ENCODE measurements at regions not wholly inside any gene's neighbourhood (a gene's known extent, or its start where the extent isn't known, plus 50 kb on each side); places are given as distances from the start of the nearest gene placed in this dataset.
"Not testable (repeated sequence)": the region's sequence is repeated elsewhere in the genome, so short reads cannot be mapped to it uniquely, and the experiment has no call there.

- H3K4me2 ChIP-seq (ENCODE audit: insufficient read depth, low read length); H4K20me1 ChIP-seq (replicated peaks; ENCODE audit: control insufficient read depth, insufficient read depth, low read length); H3K79me2 ChIP-seq (ENCODE audit: control insufficient read depth, insufficient read depth, low read length); H3K27me3 ChIP-seq (ENCODE audit: control insufficient read depth in 2 of 2, insufficient read depth in 2 of 2, low read length in 2 of 2); H3K9ac ChIP-seq (ENCODE audit: insufficient read depth in 1 of 2, low read depth in 2 of 2, low read length in 2 of 2); BruUV-seq (replicated peaks); H3K27ac ChIP-seq (ENCODE audit: extremely low read depth, low read depth, low read length); H2AFZ ChIP-seq (ENCODE audit: low read depth, low read length); H3K4me3 ChIP-seq; DNase-seq (ENCODE audit: extremely low read depth in 1 of 4, low spot score in 3 of 4); intact Hi-C loops (cut with micrococcal nuclease); H3K9me1 ChIP-seq (ENCODE audit: control insufficient read depth, insufficient read depth, low read length); in situ Hi-C loops (cut with MboI); H3K36me3 ChIP-seq (ENCODE audit: control insufficient read depth, insufficient read depth, low read length); CTCF ChIA-PET (ENCODE audit: low intra/inter-chr PET ratio); H3K9me3 ChIP-seq (replicated peaks; ENCODE audit: control insufficient read depth, insufficient read depth, low read depth, low read length); ATAC-seq; H3K4me1 ChIP-seq (replicated peaks in 1 of 2; ENCODE audit: control insufficient read depth in 2 of 2, insufficient read depth in 2 of 2, low read length in 2 of 2); POLR2A ChIA-PET: not testable (repeated sequence)
- 2% methylated on average over 4 of the region's 4 CpGs for WGBS (ENCODE audit: insufficient coverage, low coverage, missing lambda C conversion rate)
- peak; percentile 19 for FAIRE-seq
These were observed 110.4 kb upstream of the RGS1 start for GRCh38 chr1:192465221-192465620.

DNA sequence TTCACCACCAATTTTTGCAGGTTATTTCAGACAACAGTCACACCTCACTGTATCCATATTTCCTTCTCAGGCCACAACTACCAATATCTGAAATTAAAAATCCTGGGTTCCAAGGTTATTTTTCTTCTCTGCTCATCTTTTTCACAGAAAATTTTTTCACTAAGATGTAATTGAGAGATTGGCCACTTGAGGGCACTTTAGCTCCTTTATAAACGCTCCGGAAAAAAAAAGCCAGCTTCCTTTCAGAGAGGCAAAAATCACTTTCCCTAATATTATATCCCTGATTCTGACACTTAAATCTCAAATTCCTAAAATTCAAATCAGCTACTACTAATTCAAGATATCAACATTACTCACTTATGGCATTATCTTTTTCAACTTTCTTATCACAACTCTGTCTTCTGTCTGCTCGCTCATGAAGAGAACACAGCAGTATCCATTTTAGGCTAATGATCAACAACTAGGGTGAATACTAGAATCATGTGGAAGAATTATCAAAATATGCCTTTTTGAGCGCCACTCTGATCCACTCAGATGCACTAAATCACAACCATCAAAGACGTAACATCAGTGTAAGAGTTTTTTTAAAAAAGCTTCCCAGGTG lies 101.4 kb upstream of the RGS1 start:
- Histone ChIP-seq H4K20me1 (replicated peaks; ENCODE audit: control insufficient read depth, insufficient read depth, low read length) (no peaks in the 10 kb centered on the region), H3K27me3 (ENCODE audit: control insufficient read depth in 2 of 2, insufficient read depth in 2 of 2, low read length in 2 of 2) (no peaks in the 10 kb centered on the region), H3K27ac (ENCODE audit: extremely low read depth, low read depth, low read length) (no peak overlapping the region), H3K4me3 (no peak overlapping the region), H2AFZ (ENCODE audit: low read depth, low read length) (no peak overlapping the region), H3K79me2 (ENCODE audit: control insufficient read depth, insufficient read depth, low read length) (no peaks in the 10 kb centered on the region), H3K4me2 (ENCODE audit: insufficient read depth, low read length) (no peak overlapping the region), H3K9ac (ENCODE audit: insufficient read depth in 1 of 2, low read depth in 2 of 2, low read length in 2 of 2) (no peak overlapping the region), H3K9me1 (ENCODE audit: control insufficient read depth, insufficient read depth, low read length) (no peaks in the 10 kb centered on the region), H3K4me1 (replicated peaks in 1 of 2; ENCODE audit: control insufficient read depth in 2 of 2, insufficient read depth in 2 of 2, low read length in 2 of 2) (no peaks in the 10 kb centered on the region; a peak in 2 of 5 replicates), H3K36me3 (ENCODE audit: control insufficient read depth, insufficient read depth, low read length) (no peaks in the 10 kb centered on the region), H3K9me3 (replicated peaks; ENCODE audit: control insufficient read depth, insufficient read depth, low read depth, low read length) (no peaks in the 10 kb centered on the region)
- intact Hi-C loops (cut with micrococcal nuclease) = loop anchor here (1.0 kb wide), 1 partner anchor 136 kb away; no protein-coding TSS in a partner anchor
- ATAC-seq = peak; percentile 23; the same call in 1 of the 3 replicates
- 24% methylated on average over 5 of the region's 5 CpGs for WGBS (ENCODE audit: insufficient coverage, low coverage, missing lambda C conversion rate)
- TF ChIP-seq GABPA (tag; conservative IDR thresholded peaks at IDR 0.05; ENCODE audit: low read depth) (0 out of 2 replicates have a peak, but pooled peaks have one; percentile 25), ZNF766 (CRISPR knock-in tag; conservative IDR thresholded peaks at IDR 0.05) (no peak), ZNF184 (CRISPR knock-in tag; IDR thresholded peaks at IDR 0.05) (no peak), SNIP1 (IDR thresholded peaks at IDR 0.05; ENCODE audit: low read depth) (no peak), ZNF384 (IDR thresholded peaks at IDR 0.05; ENCODE audit: low read depth, low read length) (peak; percentile 90), SMC3 (conservative IDR thresholded peaks at IDR 0.05; ENCODE audit: insufficient read depth, low read depth, low read length) (0 out of 2 replicates have a peak, but pooled peaks have one; percentile 22), RAD21 (CRISPR knock-in tag; conservative IDR thresholded peaks at IDR 0.05 in 1 of 2, IDR thresholded peaks at IDR 0.05 in 1 of 2) (peak; percentile 72 to 76)
- TF ChIP-seq, protein P1, sequence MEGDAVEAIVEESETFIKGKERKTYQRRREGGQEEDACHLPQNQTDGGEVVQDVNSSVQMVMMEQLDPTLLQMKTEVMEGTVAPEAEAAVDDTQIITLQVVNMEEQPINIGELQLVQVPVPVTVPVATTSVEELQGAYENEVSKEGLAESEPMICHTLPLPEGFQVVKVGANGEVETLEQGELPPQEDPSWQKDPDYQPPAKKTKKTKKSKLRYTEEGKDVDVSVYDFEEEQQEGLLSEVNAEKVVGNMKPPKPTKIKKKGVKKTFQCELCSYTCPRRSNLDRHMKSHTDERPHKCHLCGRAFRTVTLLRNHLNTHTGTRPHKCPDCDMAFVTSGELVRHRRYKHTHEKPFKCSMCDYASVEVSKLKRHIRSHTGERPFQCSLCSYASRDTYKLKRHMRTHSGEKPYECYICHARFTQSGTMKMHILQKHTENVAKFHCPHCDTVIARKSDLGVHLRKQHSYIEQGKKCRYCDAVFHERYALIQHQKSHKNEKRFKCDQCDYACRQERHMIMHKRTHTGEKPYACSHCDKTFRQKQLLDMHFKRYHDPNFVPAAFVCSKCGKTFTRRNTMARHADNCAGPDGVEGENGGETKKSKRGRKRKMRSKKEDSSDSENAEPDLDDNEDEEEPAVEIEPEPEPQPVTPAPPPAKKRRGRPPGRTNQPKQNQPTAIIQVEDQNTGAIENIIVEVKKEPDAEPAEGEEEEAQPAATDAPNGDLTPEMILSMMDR (IDR thresholded peaks at IDR 0.05 in 2 of 3, conservative IDR thresholded peaks at IDR 0.05 in 1 of 3; ENCODE audit: insufficient read depth in 2 of 3, low read depth in 1 of 3, low read length in 3 of 3) = peak; percentile 43 to 79 (median 49); a peak in 4 of 6 replicates
- in situ Hi-C loops (cut with MboI) = no loop called here
- CTCF ChIA-PET (ENCODE audit: low intra/inter-chr PET ratio) = interaction anchor here (1.0 to 1.8 kb wide), 3 partner anchors 136 to 556 kb away, joined by 3 to 14 read pairs (median 4); no protein-coding TSS in a partner anchor
- BruUV-seq (replicated peaks) = no TSS peak
- POLR2A ChIA-PET = interaction anchor here (0.5 to 1.0 kb wide), 4 partner anchors 16 to 132 kb away, joined by 3 read pairs; no protein-coding TSS in a partner anchor
- FAIRE-seq = peak; percentile 29
- peak; percentile 37 to 54 (median 52) for DNase-seq (ENCODE audit: extremely low read depth in 1 of 4, low spot score in 3 of 4)

Measured in K562 (cell line).